ENCODE measurements at regions not wholly inside any gene's neighbourhood (a gene's known extent, or its start where the extent isn't known, plus 50 kb on each side); places are given as distances from the start of the nearest gene placed in this dataset.

- TF ChIP-seq, protein P1, sequence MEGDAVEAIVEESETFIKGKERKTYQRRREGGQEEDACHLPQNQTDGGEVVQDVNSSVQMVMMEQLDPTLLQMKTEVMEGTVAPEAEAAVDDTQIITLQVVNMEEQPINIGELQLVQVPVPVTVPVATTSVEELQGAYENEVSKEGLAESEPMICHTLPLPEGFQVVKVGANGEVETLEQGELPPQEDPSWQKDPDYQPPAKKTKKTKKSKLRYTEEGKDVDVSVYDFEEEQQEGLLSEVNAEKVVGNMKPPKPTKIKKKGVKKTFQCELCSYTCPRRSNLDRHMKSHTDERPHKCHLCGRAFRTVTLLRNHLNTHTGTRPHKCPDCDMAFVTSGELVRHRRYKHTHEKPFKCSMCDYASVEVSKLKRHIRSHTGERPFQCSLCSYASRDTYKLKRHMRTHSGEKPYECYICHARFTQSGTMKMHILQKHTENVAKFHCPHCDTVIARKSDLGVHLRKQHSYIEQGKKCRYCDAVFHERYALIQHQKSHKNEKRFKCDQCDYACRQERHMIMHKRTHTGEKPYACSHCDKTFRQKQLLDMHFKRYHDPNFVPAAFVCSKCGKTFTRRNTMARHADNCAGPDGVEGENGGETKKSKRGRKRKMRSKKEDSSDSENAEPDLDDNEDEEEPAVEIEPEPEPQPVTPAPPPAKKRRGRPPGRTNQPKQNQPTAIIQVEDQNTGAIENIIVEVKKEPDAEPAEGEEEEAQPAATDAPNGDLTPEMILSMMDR (IDR thresholded peaks at IDR 0.05) = no peak
- no peak for TF ChIP-seq ZFX (IDR thresholded peaks at IDR 0.05; ENCODE audit: borderline replicate concordance)
Observed at GRCh38 chr5:42887097-42887496, 75.4 kb upstream of the SELENOP start.

Measured in 22Rv1 (cell line).